Lower leg skin (tissue), 4 donors: ENCODE measurements at regions not wholly inside any gene's neighbourhood (a gene's known extent, or its start where the extent isn't known, plus 50 kb on each side); places are given as distances from the start of the nearest gene placed in this dataset.
"Not testable (repeated sequence)": the region's sequence is repeated elsewhere in the genome, so short reads cannot be mapped to it uniquely, and the experiment has no call there.

ENCODE experiments used
- DNase-seq, 2 donors: peaks; one replicate each; pipeline ENCODE4 v3.0.0-alpha.2; 2019; ENCODE audit warnings: low spot score in 2 of 2
- H3K4me3 ChIP-seq: fragments of 200-600 bp; sonication (generic); 2 replicates; pipeline ENCODE4 v1.5.1; 2017; ENCODE audit warnings: mild to moderate bottlenecking, low read depth; ENCODE audit not compliant: poor library complexity, severe bottlenecking
- POLR2A ChIP-seq, 2 donors: fragments of 450-650 bp; IDR thresholded peaks; one replicate each; pipeline ENCODE4 v1.6.1; 2016 to 2017; ENCODE audit warnings: antibody characterized with exemption in 2 of 2, mild to moderate bottlenecking in 1 of 2, moderate library complexity in 1 of 2
- WGBS, 2 donors: methylation state at CpG; one replicate each; pipeline ENCODE4 v1.1.5; 2018; 5-methylcytosine and 5-hydroxymethylcytosine counted together
- intact Hi-C: fragments of 100-400 bp; cut with DNase I; formaldehyde crosslinking; loops from one replicate; pipeline ENCODE4 v1.15.0; 2023; ENCODE audit warnings: low total_unique reads
- TF ChIP-seq, protein P1 (sequence below), 3 donors: fragments of 450-650 bp; IDR thresholded peaks; one replicate each; pipeline ENCODE4 v1.5.1; 2016; ENCODE audit warnings: antibody characterized with exemption in 3 of 3, mild to moderate bottlenecking in 3 of 3, moderate library complexity in 2 of 3

GRCh38 chr3:153639631-153640030 is 477.6 kb downstream of the RAP2B start:
- 29 to 49% methylated on average over 1 of the region's 1 CpG for WGBS, 2 donors
- no peak overlapping the region for H3K4me3 ChIP-seq
- no peak for DNase-seq
- TF ChIP-seq, protein P1, sequence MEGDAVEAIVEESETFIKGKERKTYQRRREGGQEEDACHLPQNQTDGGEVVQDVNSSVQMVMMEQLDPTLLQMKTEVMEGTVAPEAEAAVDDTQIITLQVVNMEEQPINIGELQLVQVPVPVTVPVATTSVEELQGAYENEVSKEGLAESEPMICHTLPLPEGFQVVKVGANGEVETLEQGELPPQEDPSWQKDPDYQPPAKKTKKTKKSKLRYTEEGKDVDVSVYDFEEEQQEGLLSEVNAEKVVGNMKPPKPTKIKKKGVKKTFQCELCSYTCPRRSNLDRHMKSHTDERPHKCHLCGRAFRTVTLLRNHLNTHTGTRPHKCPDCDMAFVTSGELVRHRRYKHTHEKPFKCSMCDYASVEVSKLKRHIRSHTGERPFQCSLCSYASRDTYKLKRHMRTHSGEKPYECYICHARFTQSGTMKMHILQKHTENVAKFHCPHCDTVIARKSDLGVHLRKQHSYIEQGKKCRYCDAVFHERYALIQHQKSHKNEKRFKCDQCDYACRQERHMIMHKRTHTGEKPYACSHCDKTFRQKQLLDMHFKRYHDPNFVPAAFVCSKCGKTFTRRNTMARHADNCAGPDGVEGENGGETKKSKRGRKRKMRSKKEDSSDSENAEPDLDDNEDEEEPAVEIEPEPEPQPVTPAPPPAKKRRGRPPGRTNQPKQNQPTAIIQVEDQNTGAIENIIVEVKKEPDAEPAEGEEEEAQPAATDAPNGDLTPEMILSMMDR (IDR thresholded peaks at IDR 0.05): no peak
- TF ChIP-seq POLR2A (IDR thresholded peaks at IDR 0.05): no peak
- intact Hi-C loops: no loop called here

DNA sequence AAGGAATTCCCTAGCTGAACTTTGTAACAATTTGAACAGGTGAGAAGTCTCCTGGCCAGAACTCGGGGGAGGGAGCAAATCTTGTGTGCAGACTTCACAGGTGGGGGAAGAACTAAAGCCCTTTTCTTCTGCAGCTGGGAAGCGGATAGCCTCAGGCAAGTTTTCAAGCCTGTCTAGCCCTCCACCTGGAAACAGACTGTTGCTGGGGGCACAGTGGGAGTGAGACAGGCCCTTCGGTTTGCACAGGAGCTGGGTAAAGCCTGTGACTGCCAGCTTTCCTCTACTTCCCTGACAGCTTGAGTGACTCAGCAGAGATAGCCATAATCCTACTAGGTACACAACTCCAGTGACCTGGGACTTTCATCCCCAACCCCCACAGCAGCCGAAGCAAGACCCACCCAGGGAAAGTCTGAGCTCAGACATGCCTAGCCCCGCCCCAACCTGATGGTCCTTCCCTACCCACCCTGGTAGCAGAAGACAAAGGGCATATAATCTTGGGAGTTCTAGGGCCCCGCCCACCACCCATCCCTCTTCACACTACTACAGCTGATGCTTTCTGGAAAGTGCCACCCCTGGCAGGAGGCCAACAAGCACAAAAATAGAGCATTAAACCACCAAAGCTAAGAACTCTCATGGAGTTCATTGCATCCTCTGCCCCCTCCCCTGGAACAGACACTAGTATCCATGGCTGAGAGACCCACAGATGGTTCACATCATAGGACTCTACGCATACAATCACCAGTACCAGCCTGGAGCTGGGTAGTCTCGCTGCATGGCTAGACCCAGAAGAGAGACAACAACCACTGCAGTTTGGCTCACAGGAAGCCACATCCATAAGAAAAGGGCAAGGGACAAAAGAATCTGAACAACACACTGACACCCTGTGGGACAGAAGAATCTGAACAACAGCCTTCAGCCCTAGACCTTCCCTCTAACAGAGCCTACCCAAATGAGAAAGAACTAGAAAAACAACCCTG is 479.0 kb downstream of the RAP2B start:
- TF ChIP-seq, protein P1 (IDR thresholded peaks at IDR 0.05): no peak
- TF ChIP-seq POLR2A (IDR thresholded peaks at IDR 0.05): no peak
- no peak overlapping the region for H3K4me3 ChIP-seq
- 77 to 85% methylated on average over 8 of the region's 8 CpGs for WGBS, 2 donors
- DNase-seq: no peak
- intact Hi-C loops: no loop called here

- H3K4me3 ChIP-seq, intact Hi-C loops, DNase-seq: not testable (repeated sequence)
Measured at GRCh38 chr3:153642576-153642975, 478.6 kb upstream of the ARHGEF26 start.

GRCh38 chr3:153643471-153643870 is 477.7 kb upstream of the ARHGEF26 start:
- intact Hi-C loops, DNase-seq, H3K4me3 ChIP-seq: not testable (repeated sequence)
- WGBS, 2 donors: 71 to 95% methylated on average over 2 of the region's 2 CpGs

- intact Hi-C loops: no loop called here
- 79% methylated on average over 2 of the region's 2 CpGs for WGBS, 2 donors
- TF ChIP-seq, protein P1 (IDR thresholded peaks at IDR 0.05): no peak
- TF ChIP-seq POLR2A (IDR thresholded peaks at IDR 0.05): no peak
- no peak for DNase-seq
- H3K4me3 ChIP-seq: no peak overlapping the region
Measured at GRCh38 chr3:153649286-153649839, 471.8 kb upstream of the ARHGEF26 start.

DNA sequence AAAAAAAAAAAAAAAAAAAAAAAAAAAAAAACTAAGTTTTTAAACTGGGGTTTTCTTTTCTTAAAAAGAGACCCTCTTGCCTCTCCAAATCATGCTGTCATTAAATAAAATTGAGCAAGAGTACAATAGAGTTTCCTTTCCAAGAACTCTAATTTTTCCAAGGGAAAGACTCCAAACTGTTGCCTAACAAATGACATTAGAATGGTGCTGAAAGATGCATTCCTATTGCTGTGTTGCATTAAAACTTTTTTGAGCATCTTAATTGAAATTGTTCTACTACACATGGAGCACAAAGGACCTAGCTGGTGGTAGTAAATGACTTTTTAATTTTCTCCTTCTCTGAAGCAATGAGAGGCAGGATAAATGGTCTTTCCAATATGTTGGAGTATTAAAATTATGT is 469.1 kb upstream of the ARHGEF26 start:
- TF ChIP-seq, protein P1 (IDR thresholded peaks at IDR 0.05): no peak
- no peak for TF ChIP-seq POLR2A (IDR thresholded peaks at IDR 0.05)
- intact Hi-C loops: no loop called here

More for the DNA sequence above, 469.1 kb upstream of the ARHGEF26 start:
- H3K4me3 ChIP-seq: no peak overlapping the region
- DNase-seq: no peak
